OCI-LY3 (cell line): ENCODE measurements at regions not wholly inside any gene's neighbourhood (a gene's known extent, or its start where the extent isn't known, plus 50 kb on each side); places are given as distances from the start of the nearest gene placed in this dataset.

Experiments
- CTCF ChIP-seq: fragments of 200-600, 300-600 bp; sonication (generic); IDR thresholded peaks from 2 replicates; pipeline ENCODE4 v1.5.1; 2014; ENCODE audit warnings: antibody characterized with exemption, low read length, low read depth
- EZH2phosphoT487 ChIP-seq: fragments of 200-600 bp; shearing (Covaris generic); IDR thresholded peaks from 2 replicates; pipeline ENCODE4 v1.6.1; 2018; ENCODE audit warnings: antibody characterized with exemption, mixed run types, low read depth

GRCh38 chr13:27858046-27858445, 61.8 kb upstream of the PDX1 start:
- TF ChIP-seq CTCF, result no peak
- TF ChIP-seq EZH2phosphoT487, result no peak
